ENCODE measurements at regions not wholly inside any gene's neighbourhood (a gene's known extent, or its start where the extent isn't known, plus 50 kb on each side); places are given as distances from the start of the nearest gene placed in this dataset.

- no peak for TF ChIP-seq USF2 (IDR thresholded peaks at IDR 0.05)
- no peak for TF ChIP-seq CTCF (IDR thresholded peaks at IDR 0.05)
- TF ChIP-seq CEBPB (IDR thresholded peaks at IDR 0.05): no peak
- no peak for TF ChIP-seq KDM1A (IDR thresholded peaks at IDR 0.05; ENCODE audit: low read depth)
- TF ChIP-seq NFE2L2 (conservative IDR thresholded peaks at IDR 0.05; ENCODE audit: low read length): no peak
- TF ChIP-seq HEYL (CRISPR knock-in tag; IDR thresholded peaks at IDR 0.05): no peak
Observed at GRCh38 chrX:22628275-22628674, 355.6 kb downstream of the CBLL2 start.
